ENCODE measurements at regions not wholly inside any gene's neighbourhood (a gene's known extent, or its start where the extent isn't known, plus 50 kb on each side); places are given as distances from the start of the nearest gene placed in this dataset.

GRCh38 chr12:88982694-88983093 lies 369.6 kb downstream of the DUSP6 start:
- no peak for DNase-seq

- no peak for DNase-seq
Measured at GRCh38 chr12:88977115-88977514, 375.2 kb downstream of the DUSP6 start.

- no peak for DNase-seq
Measured at GRCh38 chr12:88973998-88974397, 378.3 kb downstream of the DUSP6 start.

- no peak for DNase-seq
Measured at GRCh38 chr12:88970740-88971139, 381.6 kb downstream of the DUSP6 start.

GRCh38 chr12:88969127-88969526 lies 383.2 kb downstream of the DUSP6 start:
- no peak for DNase-seq

GRCh38 chr12:88960213-88960878 lies 380.1 kb upstream of the KITLG start:
- DNase-seq, result no peak

- no peak for DNase-seq
Measured at GRCh38 chr12:88958946-88959345, 378.7 kb upstream of the KITLG start.

GRCh38 chr12:88958153-88958552 lies 377.9 kb upstream of the KITLG start:
- no peak for DNase-seq

GRCh38 chr12:88957358-88957757 lies 377.1 kb upstream of the KITLG start:
- DNase-seq, result no peak

GRCh38 chr12:88955531-88955930 lies 375.3 kb upstream of the KITLG start:
- no peak for DNase-seq

GRCh38 chr12:88953029-88953586 lies 372.8 kb upstream of the KITLG start:
- no peak for DNase-seq

- no peak for DNase-seq
Measured at GRCh38 chr12:88952562-88952942, 372.3 kb upstream of the KITLG start.

GRCh38 chr12:88951860-88952561 lies 371.7 kb upstream of the KITLG start:
- no peak for DNase-seq

- DNase-seq, result no peak
Measured at GRCh38 chr12:88951177-88951576, 370.9 kb upstream of the KITLG start.

GRCh38 chr12:88947486-88948043 lies 367.3 kb upstream of the KITLG start:
- DNase-seq, result no peak

GRCh38 chr12:88946372-88946997 lies 366.2 kb upstream of the KITLG start:
- no peak for DNase-seq

- no peak for DNase-seq
Measured at GRCh38 chr12:88945051-88945732, 364.9 kb upstream of the KITLG start.

GRCh38 chr12:88944397-88944796 lies 364.1 kb upstream of the KITLG start:
- no peak for DNase-seq

- DNase-seq, result no peak
Measured at GRCh38 chr12:88940854-88941253, 360.6 kb upstream of the KITLG start.

- no peak for DNase-seq
Measured at GRCh38 chr12:88935856-88936255, 355.6 kb upstream of the KITLG start.

- DNase-seq, result no peak
Measured at GRCh38 chr12:88934163-88934747, 354.0 kb upstream of the KITLG start.

- DNase-seq, result no peak
Measured at GRCh38 chr12:88932457-88932856, 352.2 kb upstream of the KITLG start.

- no peak for DNase-seq
Measured at GRCh38 chr12:88931598-88931997, 351.3 kb upstream of the KITLG start.

Data from activated naive CD4-positive, alpha-beta T cell (primary cell).